GM19043 (cell line): ENCODE measurements at regions not wholly inside any gene's neighbourhood (a gene's known extent, or its start where the extent isn't known, plus 50 kb on each side); places are given as distances from the start of the nearest gene placed in this dataset.

Source experiments
- ATAC-seq: cut with Tn5 transposase; IDR thresholded peaks from one replicate; pipeline ENCODE4 v1.9.1; 2021; ENCODE audit warnings: low read depth; ENCODE audit not compliant: unreplicated experiment

- ATAC-seq: no peak
Measured at GRCh38 chr10:91035650-91036292, 114.9 kb upstream of the ANKRD1 start.

GRCh38 chr10:91036807-91037411, 116.0 kb upstream of the ANKRD1 start:
- no peak for ATAC-seq

- ATAC-seq: no peak
Measured at GRCh38 chr10:91038971-91039370, 118.1 kb upstream of the ANKRD1 start.

- ATAC-seq: no peak
Measured at GRCh38 chr10:91040343-91040742, 119.5 kb upstream of the ANKRD1 start.

- no peak for ATAC-seq
Measured at GRCh38 chr10:91042069-91042468, 121.2 kb upstream of the ANKRD1 start.

GRCh38 chr10:91043173-91043910, 122.5 kb upstream of the ANKRD1 start:
- no peak for ATAC-seq

GRCh38 chr10:91046869-91047268, 126.0 kb upstream of the ANKRD1 start:
- ATAC-seq: no peak

- ATAC-seq: no peak
Measured at GRCh38 chr10:91048380-91048779, 127.5 kb upstream of the ANKRD1 start.

- no peak for ATAC-seq
Measured at GRCh38 chr10:91049296-91049987, 128.6 kb upstream of the ANKRD1 start.

GRCh38 chr10:91049988-91050360, 129.1 kb upstream of the ANKRD1 start:
- no peak for ATAC-seq

GRCh38 chr10:91050371-91051034, 129.6 kb upstream of the ANKRD1 start:
- no peak for ATAC-seq

GRCh38 chr10:91051829-91052228, 130.9 kb upstream of the ANKRD1 start:
- no peak for ATAC-seq

- ATAC-seq: no peak
Measured at GRCh38 chr10:91054325-91054724, 133.4 kb upstream of the ANKRD1 start.

- ATAC-seq: no peak
Measured at GRCh38 chr10:91061187-91061586, 140.3 kb upstream of the ANKRD1 start.

- no peak for ATAC-seq
Measured at GRCh38 chr10:91061608-91062007, 140.7 kb upstream of the ANKRD1 start.

- no peak for ATAC-seq
Measured at GRCh38 chr10:91062091-91062490, 141.2 kb upstream of the ANKRD1 start.

- ATAC-seq: no peak
Measured at GRCh38 chr10:91071786-91072185, 148.7 kb upstream of the PCGF5 start.

- no peak for ATAC-seq
Measured at GRCh38 chr10:91073286-91073979, 147.0 kb upstream of the PCGF5 start.

GRCh38 chr10:91076991-91077548, 143.4 kb upstream of the PCGF5 start:
- no peak for ATAC-seq

- no peak for ATAC-seq
Measured at GRCh38 chr10:91077549-91078071, 142.9 kb upstream of the PCGF5 start.
